Left hindlimb (tissue), 1 donor: ENCODE measurements at regions not wholly inside any gene's neighbourhood (a gene's known extent, or its start where the extent isn't known, plus 50 kb on each side); places are given as distances from the start of the nearest gene placed in this dataset.
"Not testable (repeated sequence)": the region's sequence is repeated elsewhere in the genome, so short reads cannot be mapped to it uniquely, and the experiment has no call there.

Experiments used
- DNase-seq: peaks from one replicate; pipeline ENCODE4 v3.0.0-alpha.2; 2018

- no peak for DNase-seq
These were observed 58.1 kb downstream of the ATXN7L3B start for GRCh38 chr12:74595696-74596095.

- no peak for DNase-seq
These were observed 61.2 kb downstream of the ATXN7L3B start for GRCh38 chr12:74598819-74599218.

GRCh38 chr12:74599932-74600331 is 62.3 kb downstream of the ATXN7L3B start:
- no peak for DNase-seq

GRCh38 chr12:74600817-74601216 is 63.2 kb downstream of the ATXN7L3B start:
- DNase-seq, result not testable (repeated sequence)

- no peak for DNase-seq
These were observed 65.4 kb downstream of the ATXN7L3B start for GRCh38 chr12:74602881-74603672.

- no peak for DNase-seq
These were observed 70.7 kb downstream of the ATXN7L3B start for GRCh38 chr12:74608231-74608775.

- no peak for DNase-seq
These were observed 73.1 kb downstream of the ATXN7L3B start for GRCh38 chr12:74610711-74611110.

GRCh38 chr12:74614426-74614825 is 76.8 kb downstream of the ATXN7L3B start:
- no peak for DNase-seq

- DNase-seq, result no peak
These were observed 81.4 kb downstream of the ATXN7L3B start for GRCh38 chr12:74619084-74619483.

GRCh38 chr12:74619884-74620283 is 82.2 kb downstream of the ATXN7L3B start:
- no peak for DNase-seq

- no peak for DNase-seq
These were observed 83.3 kb downstream of the ATXN7L3B start for GRCh38 chr12:74620921-74621320.

- no peak for DNase-seq
These were observed 86.6 kb downstream of the ATXN7L3B start for GRCh38 chr12:74624201-74624600.

GRCh38 chr12:74626397-74626796 is 88.8 kb downstream of the ATXN7L3B start:
- DNase-seq, result no peak

- DNase-seq, result no peak
These were observed 103.6 kb downstream of the ATXN7L3B start for GRCh38 chr12:74641262-74641661.

- DNase-seq, result no peak
These were observed 104.1 kb downstream of the ATXN7L3B start for GRCh38 chr12:74641694-74642093.

- no peak for DNase-seq
These were observed 107.0 kb downstream of the ATXN7L3B start for GRCh38 chr12:74644681-74645080.

GRCh38 chr12:74646831-74647230 is 109.2 kb downstream of the ATXN7L3B start:
- no peak for DNase-seq

- DNase-seq, result no peak
These were observed 109.6 kb downstream of the ATXN7L3B start for GRCh38 chr12:74647256-74647655.

GRCh38 chr12:74656251-74656650 is 118.6 kb downstream of the ATXN7L3B start:
- DNase-seq, result no peak

- no peak for DNase-seq
These were observed 122.8 kb downstream of the ATXN7L3B start for GRCh38 chr12:74660442-74660841.

GRCh38 chr12:74663958-74664357 is 126.3 kb downstream of the ATXN7L3B start:
- no peak for DNase-seq

- DNase-seq, result no peak
These were observed 128.1 kb downstream of the ATXN7L3B start for GRCh38 chr12:74665690-74666089.

- DNase-seq, result no peak
These were observed 133.8 kb downstream of the ATXN7L3B start for GRCh38 chr12:74671421-74671820.

GRCh38 chr12:74676955-74677354 is 139.3 kb downstream of the ATXN7L3B start:
- not testable (repeated sequence) for DNase-seq

- no peak for DNase-seq
These were observed 147.8 kb downstream of the ATXN7L3B start for GRCh38 chr12:74685385-74685784.
